ENCODE measurements at regions not wholly inside any gene's neighbourhood (a gene's known extent, or its start where the extent isn't known, plus 50 kb on each side); places are given as distances from the start of the nearest gene placed in this dataset.

- no peak for ATAC-seq
- no peak for TF ChIP-seq POLR2A (IDR thresholded peaks at IDR 0.05)
- no peak for TF ChIP-seq CTCF (IDR thresholded peaks at IDR 0.05)
- TF ChIP-seq POLR2AphosphoS5 (IDR thresholded peaks at IDR 0.05): no peak
- TF ChIP-seq EP300 (IDR thresholded peaks at IDR 0.05): no peak
- no peaks in the 10 kb centered on the region for H3K36me3 ChIP-seq
- H3K9me3 ChIP-seq: no peaks in the 10 kb centered on the region
- H3K27ac ChIP-seq: no peak overlapping the region
- no peak overlapping the region for H3K4me3 ChIP-seq
- WGBS, 2 donors (ENCODE audit: low coverage in 1 of 2): 75 to 100% methylated on average over 1 to 6 of the region's 6 CpGs
- H3K4me1 ChIP-seq: peaks cover 0 to 9% (median 0%) of the 10 kb centered on the region in 3 donors
- H3K27me3 ChIP-seq: no peaks in the 10 kb centered on the region
These were observed 385.9 kb downstream of the MFSD1 start for GRCh38 chr3:159187706-159188105.

GRCh38 chr3:159189994-159190669, 388.3 kb downstream of the MFSD1 start:
- no peaks in the 10 kb centered on the region for H3K27me3 ChIP-seq
- TF ChIP-seq POLR2AphosphoS5 (IDR thresholded peaks at IDR 0.05): peak; percentile 22
- no peak for TF ChIP-seq POLR2A (IDR thresholded peaks at IDR 0.05)
- no peaks in the 10 kb centered on the region for H3K9me3 ChIP-seq
- H3K27ac ChIP-seq: no peak overlapping the region
- H3K4me3 ChIP-seq: no peak overlapping the region
- ATAC-seq: no peak
- H3K36me3 ChIP-seq: no peaks in the 10 kb centered on the region
- H3K4me1 ChIP-seq: peaks cover 0 to 9% (median 0%) of the 10 kb centered on the region in 3 donors
- WGBS, 2 donors (ENCODE audit: low coverage in 1 of 2): 53 to 70% methylated on average over 2 to 4 of the region's 4 CpGs

- no peaks in the 10 kb centered on the region for H3K27me3 ChIP-seq
- H3K36me3 ChIP-seq: no peaks in the 10 kb centered on the region
- no peaks in the 10 kb centered on the region for H3K9me3 ChIP-seq
- H3K4me1 ChIP-seq: peaks cover 0 to 9% (median 0%) of the 10 kb centered on the region in 3 donors
- H3K4me3 ChIP-seq: no peak overlapping the region
- no peak overlapping the region for H3K27ac ChIP-seq
- no peak for ATAC-seq
- WGBS, 2 donors (ENCODE audit: low coverage in 1 of 2): 41 to 65% methylated on average over 4 of the region's 4 CpGs
- TF ChIP-seq CTCF (IDR thresholded peaks at IDR 0.05): no peak
- TF ChIP-seq POLR2AphosphoS5 (IDR thresholded peaks at IDR 0.05): no peak
- TF ChIP-seq POLR2A (IDR thresholded peaks at IDR 0.05): no peak
- no peak for TF ChIP-seq EP300 (IDR thresholded peaks at IDR 0.05)
These were observed 389.6 kb downstream of the MFSD1 start for GRCh38 chr3:159191447-159191846.

GRCh38 chr3:159196359-159196758, 394.5 kb downstream of the MFSD1 start:
- H3K4me3 ChIP-seq: no peak overlapping the region
- no peaks in the 10 kb centered on the region for H3K36me3 ChIP-seq
- peaks cover 0 to 14% (median 0%) of the 10 kb centered on the region in 3 donors for H3K9me3 ChIP-seq
- WGBS, 2 donors (ENCODE audit: low coverage in 1 of 2): 87 to 89% methylated on average over 1 of the region's 1 CpG
- H3K4me1 ChIP-seq: no peaks in the 10 kb centered on the region
- no peak overlapping the region for H3K27ac ChIP-seq
- H3K27me3 ChIP-seq: no peaks in the 10 kb centered on the region
- no peak for ATAC-seq
- TF ChIP-seq EP300 (IDR thresholded peaks at IDR 0.05) (no peak), POLR2AphosphoS5 (IDR thresholded peaks at IDR 0.05) (no peak), POLR2A (IDR thresholded peaks at IDR 0.05) (no peak)

GRCh38 chr3:159200176-159200575, 398.3 kb downstream of the MFSD1 start:
- Histone ChIP-seq H3K4me3 (no peak overlapping the region), H3K4me1 (no peaks in the 10 kb centered on the region), H3K36me3 (no peaks in the 10 kb centered on the region), H3K9me3 (peaks cover 0 to 14% (median 0%) of the 10 kb centered on the region in 3 donors), H3K27ac (no peak overlapping the region), H3K27me3 (no peaks in the 10 kb centered on the region)
- WGBS, 2 donors (ENCODE audit: low coverage in 1 of 2): 67 to 73% methylated on average over 1 to 2 of the region's 3 CpGs
- no peak for TF ChIP-seq POLR2AphosphoS5 (IDR thresholded peaks at IDR 0.05)
- TF ChIP-seq EP300 (IDR thresholded peaks at IDR 0.05): no peak
- no peak for TF ChIP-seq CTCF (IDR thresholded peaks at IDR 0.05)
- no peak for TF ChIP-seq POLR2A (IDR thresholded peaks at IDR 0.05)
- ATAC-seq: no peak

- WGBS, 2 donors (ENCODE audit: low coverage in 1 of 2): 60 to 83% methylated on average over 1 to 2 of the region's 2 CpGs
- no peak for ATAC-seq
These were observed 406.2 kb downstream of the MFSD1 start for GRCh38 chr3:159208050-159208449.

More at GRCh38 chr3:159208050-159208449, 406.2 kb downstream of the MFSD1 start:
- no peak for TF ChIP-seq EP300 (IDR thresholded peaks at IDR 0.05)
- no peak for TF ChIP-seq POLR2AphosphoS5 (IDR thresholded peaks at IDR 0.05)
- TF ChIP-seq CTCF (IDR thresholded peaks at IDR 0.05): no peak
- TF ChIP-seq POLR2A (IDR thresholded peaks at IDR 0.05): no peak
- Histone ChIP-seq H3K27me3 (no peaks in the 10 kb centered on the region), H3K27ac (no peak overlapping the region), H3K9me3 (no peaks in the 10 kb centered on the region), H3K4me1 (no peaks in the 10 kb centered on the region), H3K4me3 (no peak overlapping the region), H3K36me3 (no peaks in the 10 kb centered on the region)

Measured in gastroesophageal sphincter (tissue), 4 donors.